ENCODE measurements at regions not wholly inside any gene's neighbourhood (a gene's known extent, or its start where the extent isn't known, plus 50 kb on each side); places are given as distances from the start of the nearest gene placed in this dataset.

- TF ChIP-seq CTCF (IDR thresholded peaks at IDR 0.05) (no peak), POLR2A (IDR thresholded peaks at IDR 0.05) (no peak)
These were observed 152.6 kb upstream of the B3GAT1 start for GRCh38 chr11:134564472-134565200.

All from heart left ventricle (tissue), 13 donors.